ENCODE measurements at regions not wholly inside any gene's neighbourhood (a gene's known extent, or its start where the extent isn't known, plus 50 kb on each side); places are given as distances from the start of the nearest gene placed in this dataset.

DNA sequence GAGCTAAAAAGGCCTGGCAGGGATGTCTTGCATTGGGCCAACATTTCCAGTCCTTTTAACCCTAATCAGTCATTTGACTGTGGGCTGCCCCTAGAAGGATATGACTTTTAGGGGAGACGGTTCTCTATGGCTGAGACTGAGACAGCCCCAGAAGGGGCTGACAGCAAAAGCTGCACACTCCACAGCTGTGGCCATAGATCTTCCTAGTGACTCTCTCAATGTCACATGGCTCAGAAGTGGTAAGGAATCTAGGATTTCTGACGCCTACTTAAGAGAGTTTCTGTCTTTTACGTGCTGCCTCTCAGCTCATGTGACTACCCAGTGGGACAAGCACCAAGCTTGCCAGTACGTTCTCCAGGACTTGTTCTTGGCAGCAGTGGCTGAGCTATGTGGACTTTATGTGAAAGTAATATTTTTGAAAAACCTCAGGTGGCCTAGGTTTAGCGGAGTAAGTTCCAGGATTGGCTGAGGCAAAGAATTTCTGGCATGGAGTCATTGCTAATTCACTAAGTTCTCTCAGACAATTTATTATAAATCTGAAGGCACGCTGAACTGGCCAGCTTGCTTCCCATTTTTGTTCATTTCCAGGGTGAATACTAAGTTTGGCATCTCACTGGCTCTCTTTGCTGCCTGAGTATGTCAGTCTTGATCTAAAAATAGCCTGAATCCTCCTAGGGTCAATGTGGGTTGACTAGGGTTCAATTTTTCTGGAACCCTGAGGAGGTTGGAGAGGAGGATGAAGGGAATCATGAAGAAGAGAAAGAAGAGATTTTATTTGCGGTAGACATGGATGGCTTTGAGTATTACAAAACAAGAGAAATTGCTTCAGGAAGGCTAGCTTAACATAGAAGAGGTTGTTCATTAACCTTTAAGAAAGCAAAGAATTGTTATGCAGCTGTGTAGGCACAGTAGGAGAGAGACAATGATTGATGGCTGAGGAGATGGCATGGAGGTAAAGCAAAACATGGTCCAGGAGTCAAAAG is 271.8 kb downstream of the AEBP2 start:
- no peak for DNase-seq
- H3K9me3 ChIP-seq = no peaks in the 10 kb centered on the region
- no peak overlapping the region for H3K27ac ChIP-seq

DNA sequence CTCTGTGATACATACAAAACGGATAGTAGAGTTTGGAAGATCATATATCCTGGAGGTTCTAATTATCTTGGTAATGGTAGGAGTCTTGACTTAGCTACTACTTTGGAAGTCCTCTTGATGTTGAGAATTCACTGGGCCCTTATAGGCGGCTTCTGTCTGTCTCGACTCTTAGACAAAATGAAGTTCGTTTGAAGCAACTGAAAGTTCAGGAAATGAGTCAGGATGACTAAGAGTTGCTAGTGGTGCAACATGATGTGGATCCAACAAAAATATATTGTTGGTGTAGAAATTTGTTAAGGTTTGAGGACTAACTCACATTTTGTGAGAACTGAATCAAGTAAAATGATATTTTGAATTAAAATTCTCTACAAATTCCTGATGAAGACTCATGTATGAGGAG is 272.7 kb downstream of the AEBP2 start:
- H3K9me3 ChIP-seq = no peaks in the 10 kb centered on the region
- TF ChIP-seq, protein P1, sequence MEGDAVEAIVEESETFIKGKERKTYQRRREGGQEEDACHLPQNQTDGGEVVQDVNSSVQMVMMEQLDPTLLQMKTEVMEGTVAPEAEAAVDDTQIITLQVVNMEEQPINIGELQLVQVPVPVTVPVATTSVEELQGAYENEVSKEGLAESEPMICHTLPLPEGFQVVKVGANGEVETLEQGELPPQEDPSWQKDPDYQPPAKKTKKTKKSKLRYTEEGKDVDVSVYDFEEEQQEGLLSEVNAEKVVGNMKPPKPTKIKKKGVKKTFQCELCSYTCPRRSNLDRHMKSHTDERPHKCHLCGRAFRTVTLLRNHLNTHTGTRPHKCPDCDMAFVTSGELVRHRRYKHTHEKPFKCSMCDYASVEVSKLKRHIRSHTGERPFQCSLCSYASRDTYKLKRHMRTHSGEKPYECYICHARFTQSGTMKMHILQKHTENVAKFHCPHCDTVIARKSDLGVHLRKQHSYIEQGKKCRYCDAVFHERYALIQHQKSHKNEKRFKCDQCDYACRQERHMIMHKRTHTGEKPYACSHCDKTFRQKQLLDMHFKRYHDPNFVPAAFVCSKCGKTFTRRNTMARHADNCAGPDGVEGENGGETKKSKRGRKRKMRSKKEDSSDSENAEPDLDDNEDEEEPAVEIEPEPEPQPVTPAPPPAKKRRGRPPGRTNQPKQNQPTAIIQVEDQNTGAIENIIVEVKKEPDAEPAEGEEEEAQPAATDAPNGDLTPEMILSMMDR (IDR thresholded peaks at IDR 0.05) = no peak
- no peak for DNase-seq
- H3K9ac ChIP-seq (ENCODE audit: low read depth in 2 of 2, low read length in 2 of 2) = no peak overlapping the region
- intact Hi-C loops (cut with DNase I) = no loop called here
- no peaks in the 10 kb centered on the region for H3K4me1 ChIP-seq
- H3K27me3 ChIP-seq = no peaks in the 10 kb centered on the region
- H3K4me3 ChIP-seq = no peak overlapping the region
- no peak overlapping the region for H3K27ac ChIP-seq
- H3K36me3 ChIP-seq = no peaks in the 10 kb centered on the region

More for the DNA sequence above, 271.8 kb downstream of the AEBP2 start:
- TF ChIP-seq, protein P1 (IDR thresholded peaks at IDR 0.05) = no peak
- Histone ChIP-seq H3K4me1 (no peaks in the 10 kb centered on the region), H3K4me3 (no peak overlapping the region), H3K36me3 (no peaks in the 10 kb centered on the region), H3K9ac (ENCODE audit: low read depth in 2 of 2, low read length in 2 of 2) (no peak overlapping the region), H3K27me3 (no peaks in the 10 kb centered on the region)
- intact Hi-C loops (cut with DNase I) = no loop called here

DNA sequence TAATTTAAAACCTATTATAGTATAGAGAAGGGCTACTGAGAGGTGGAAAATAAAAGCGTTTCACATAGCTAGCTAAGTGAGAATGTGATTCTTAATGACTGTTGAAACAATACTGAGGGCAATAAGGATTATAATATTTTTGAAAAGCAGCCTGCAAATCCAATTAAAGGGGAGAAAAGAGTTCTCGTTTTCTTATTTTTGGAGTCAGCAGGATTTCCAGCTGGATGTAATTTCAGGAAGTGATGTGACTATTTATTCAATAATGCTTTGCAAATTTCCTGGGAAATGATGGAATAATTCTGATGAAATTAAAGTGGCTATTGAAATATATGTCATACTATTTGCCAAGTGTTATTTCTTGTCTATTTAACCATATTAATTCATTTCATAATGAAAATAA is 279.1 kb downstream of the AEBP2 start:
- Histone ChIP-seq H3K9me3 (no peaks in the 10 kb centered on the region), H3K4me3 (no peak overlapping the region), H3K27ac (no peak overlapping the region), H3K36me3 (no peaks in the 10 kb centered on the region), H3K27me3 (no peaks in the 10 kb centered on the region), H3K9ac (ENCODE audit: low read depth in 2 of 2, low read length in 2 of 2) (no peak overlapping the region), H3K4me1 (no peaks in the 10 kb centered on the region)
- DNase-seq = no peak
- intact Hi-C loops (cut with DNase I) = no loop called here
- TF ChIP-seq, protein P1 (IDR thresholded peaks at IDR 0.05) = no peak

DNA sequence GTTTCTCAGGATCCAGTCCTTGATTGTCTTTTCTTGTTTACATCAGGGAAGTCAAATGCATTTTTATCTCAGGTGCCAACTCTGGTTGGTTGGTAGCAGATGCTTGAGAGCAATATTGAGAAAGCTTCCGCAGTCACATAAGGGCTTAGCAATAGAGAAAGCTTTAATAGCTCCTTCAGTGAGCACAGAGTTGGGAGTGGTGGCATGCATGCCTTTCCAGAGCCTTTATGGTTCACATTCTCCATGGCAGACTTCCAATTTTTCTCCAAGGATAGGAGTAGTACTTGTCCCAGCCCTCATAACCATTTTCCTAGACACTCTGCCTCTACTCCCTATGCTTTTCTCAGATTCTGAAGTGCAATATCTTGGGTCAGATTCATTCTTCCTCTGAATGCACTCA is 280.4 kb downstream of the AEBP2 start:
- no peak overlapping the region for H3K9ac ChIP-seq (ENCODE audit: low read depth in 2 of 2, low read length in 2 of 2)
- H3K4me1 ChIP-seq = no peaks in the 10 kb centered on the region
- intact Hi-C loops (cut with DNase I) = no loop called here
- no peak overlapping the region for H3K27ac ChIP-seq
- no peaks in the 10 kb centered on the region for H3K9me3 ChIP-seq
- no peaks in the 10 kb centered on the region for H3K36me3 ChIP-seq
- no peaks in the 10 kb centered on the region for H3K27me3 ChIP-seq
- no peak for DNase-seq
- TF ChIP-seq, protein P1 (IDR thresholded peaks at IDR 0.05) = no peak
- H3K4me3 ChIP-seq = no peak overlapping the region

DNA sequence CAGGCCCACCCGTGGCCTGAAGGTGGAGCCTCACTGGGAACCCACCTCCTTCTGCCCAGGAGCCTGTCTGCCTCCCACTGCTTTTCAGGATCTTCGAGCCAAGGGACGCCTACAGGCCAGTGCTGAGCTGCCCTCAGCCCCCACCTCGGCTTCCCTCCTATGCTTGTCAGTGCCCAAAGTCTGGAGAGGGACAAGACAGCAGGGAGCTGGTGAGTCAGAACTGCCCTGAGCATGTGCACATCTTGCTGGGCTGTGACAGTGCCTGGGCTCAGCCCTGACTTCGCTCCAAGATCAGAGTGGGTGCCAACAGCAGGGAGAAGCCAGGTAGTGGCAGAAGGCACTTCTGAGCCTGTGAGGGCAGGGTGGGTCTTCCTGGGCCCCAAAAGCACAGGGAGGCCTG is 286.8 kb downstream of the AEBP2 start:
- H3K9ac ChIP-seq (ENCODE audit: low read depth in 2 of 2, low read length in 2 of 2) = no peak overlapping the region
- TF ChIP-seq, protein P1 (IDR thresholded peaks at IDR 0.05) = no peak
- no peak overlapping the region for H3K4me3 ChIP-seq
- H3K36me3 ChIP-seq = no peaks in the 10 kb centered on the region
- no peak for DNase-seq
- H3K27ac ChIP-seq = no peak overlapping the region
- no peaks in the 10 kb centered on the region for H3K4me1 ChIP-seq
- no peaks in the 10 kb centered on the region for H3K9me3 ChIP-seq
- no peaks in the 10 kb centered on the region for H3K27me3 ChIP-seq
- intact Hi-C loops (cut with DNase I) = no loop called here

Data from colonic mucosa (tissue), 4 donors.